NCI-H1048 (cell line): ENCODE measurements at regions not wholly inside any gene's neighbourhood (a gene's known extent, or its start where the extent isn't known, plus 50 kb on each side); places are given as distances from the start of the nearest gene placed in this dataset.

Source experiments
- DNase-seq: peaks from one replicate; lab custom pipeline; 2025; lab: John Stamatoyannopoulos, UW

DNA sequence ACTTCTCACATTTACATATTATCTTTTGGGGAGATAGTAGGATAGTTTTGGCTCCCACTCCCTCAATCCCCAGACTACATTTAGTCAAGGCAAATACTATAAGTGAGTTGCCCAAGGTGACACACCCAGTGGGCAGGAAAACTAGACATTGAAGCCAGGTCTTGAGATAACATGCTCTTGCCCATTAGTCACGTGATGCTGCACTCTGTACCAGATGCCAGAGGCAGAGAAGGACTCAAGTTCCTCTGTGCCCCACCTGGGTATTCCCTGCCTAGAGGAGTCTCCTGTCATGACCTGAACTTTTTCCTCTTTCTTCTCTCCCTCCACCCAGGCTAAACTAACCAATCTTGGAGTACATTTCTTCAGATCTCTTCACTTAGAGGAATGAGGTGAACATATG, 484.9 kb downstream of the BUD13 start:
- DNase-seq = no peak

- no peak for DNase-seq
Measured at GRCh38 chr11:116285026-116285425, 487.8 kb downstream of the BUD13 start.

GRCh38 chr11:116283300-116283699, 489.5 kb downstream of the BUD13 start:
- DNase-seq = no peak

GRCh38 chr11:116282481-116282880, 490.3 kb downstream of the BUD13 start:
- no peak for DNase-seq

DNA sequence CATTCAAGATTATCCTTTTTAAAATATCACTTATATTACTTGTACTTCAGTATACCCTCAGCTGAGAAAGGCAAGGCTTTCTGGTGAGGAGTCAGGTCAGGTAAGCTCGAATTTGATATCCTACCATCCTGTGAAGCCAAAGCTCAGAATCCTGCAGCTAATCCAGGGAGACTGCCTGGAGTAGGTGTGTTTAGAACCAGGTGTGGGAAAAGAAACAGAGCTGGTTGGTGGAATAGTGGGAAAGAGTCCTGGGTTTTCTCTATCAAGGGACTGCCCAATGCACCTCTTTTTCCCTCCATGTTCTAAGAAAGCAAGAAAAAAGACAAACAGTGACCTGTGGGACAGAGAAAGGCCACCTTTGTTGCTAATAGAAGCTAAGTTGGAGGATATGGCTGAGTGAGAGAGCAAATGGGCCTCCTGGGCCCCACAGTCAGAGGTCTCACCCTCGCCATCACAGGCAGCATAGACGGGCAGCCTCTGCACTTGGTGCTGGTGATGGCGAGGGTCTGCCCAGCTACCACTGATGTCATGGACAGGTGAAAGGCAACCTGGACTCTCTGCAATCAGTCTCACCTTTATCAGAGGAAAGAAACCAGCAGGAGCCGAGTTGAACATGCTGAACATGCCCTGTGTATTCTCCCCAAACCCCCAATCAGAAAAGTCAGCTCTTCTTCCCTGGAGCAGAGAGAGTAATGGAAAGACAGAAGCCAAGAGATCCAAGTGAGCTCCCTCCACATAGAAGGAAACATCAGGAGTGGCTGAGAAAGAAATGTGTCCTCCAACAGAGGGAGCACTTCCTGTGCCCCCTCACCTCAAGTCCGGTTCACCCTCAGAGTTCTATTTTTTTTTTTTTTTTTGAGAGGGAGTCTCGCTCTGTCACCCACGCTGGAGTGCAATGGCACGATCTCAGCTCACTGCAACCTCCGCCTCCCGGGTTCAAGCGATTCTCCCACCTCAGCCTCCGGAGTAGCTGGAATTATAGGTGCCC, 491.3 kb downstream of the BUD13 start:
- no peak for DNase-seq

DNA sequence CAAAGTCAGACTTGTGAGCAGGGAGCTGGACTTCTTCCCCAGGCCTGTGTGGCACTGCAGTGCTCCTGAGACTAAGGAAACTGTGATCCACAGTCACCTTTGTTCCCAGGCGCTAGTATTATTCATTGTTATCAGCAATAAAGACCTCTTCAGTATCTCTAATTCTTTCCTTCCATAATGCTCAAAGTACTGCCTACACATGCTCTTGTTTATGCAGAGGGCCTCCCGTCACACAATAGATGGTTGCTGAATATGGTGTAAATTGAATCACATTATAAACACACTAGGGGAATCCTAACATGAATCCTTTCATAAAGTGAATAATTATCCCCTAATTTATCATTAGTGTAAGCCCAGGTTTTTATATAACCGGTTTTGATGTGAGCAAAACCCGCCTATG, 493.3 kb downstream of the BUD13 start:
- no peak for DNase-seq

DNA sequence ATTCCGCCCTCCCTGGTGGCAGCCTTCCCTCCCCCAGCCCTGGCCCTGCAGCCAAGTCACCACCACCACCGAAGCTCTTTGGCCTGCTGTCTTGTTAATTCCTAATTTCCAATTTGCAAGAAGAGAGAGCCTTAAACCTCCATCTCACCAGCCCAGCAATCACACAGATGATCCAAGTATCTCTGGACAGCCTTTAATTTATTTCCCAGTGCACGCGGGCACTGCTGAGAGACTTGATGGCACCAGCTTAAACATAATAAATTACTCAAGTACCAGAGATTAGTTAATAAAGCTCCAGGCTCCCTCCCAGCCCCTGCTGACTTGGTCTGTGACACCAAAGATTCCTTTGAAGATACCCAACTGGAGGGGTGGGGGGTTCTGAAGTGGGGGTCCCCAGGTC, 494.7 kb downstream of the BUD13 start:
- DNase-seq = no peak

DNA sequence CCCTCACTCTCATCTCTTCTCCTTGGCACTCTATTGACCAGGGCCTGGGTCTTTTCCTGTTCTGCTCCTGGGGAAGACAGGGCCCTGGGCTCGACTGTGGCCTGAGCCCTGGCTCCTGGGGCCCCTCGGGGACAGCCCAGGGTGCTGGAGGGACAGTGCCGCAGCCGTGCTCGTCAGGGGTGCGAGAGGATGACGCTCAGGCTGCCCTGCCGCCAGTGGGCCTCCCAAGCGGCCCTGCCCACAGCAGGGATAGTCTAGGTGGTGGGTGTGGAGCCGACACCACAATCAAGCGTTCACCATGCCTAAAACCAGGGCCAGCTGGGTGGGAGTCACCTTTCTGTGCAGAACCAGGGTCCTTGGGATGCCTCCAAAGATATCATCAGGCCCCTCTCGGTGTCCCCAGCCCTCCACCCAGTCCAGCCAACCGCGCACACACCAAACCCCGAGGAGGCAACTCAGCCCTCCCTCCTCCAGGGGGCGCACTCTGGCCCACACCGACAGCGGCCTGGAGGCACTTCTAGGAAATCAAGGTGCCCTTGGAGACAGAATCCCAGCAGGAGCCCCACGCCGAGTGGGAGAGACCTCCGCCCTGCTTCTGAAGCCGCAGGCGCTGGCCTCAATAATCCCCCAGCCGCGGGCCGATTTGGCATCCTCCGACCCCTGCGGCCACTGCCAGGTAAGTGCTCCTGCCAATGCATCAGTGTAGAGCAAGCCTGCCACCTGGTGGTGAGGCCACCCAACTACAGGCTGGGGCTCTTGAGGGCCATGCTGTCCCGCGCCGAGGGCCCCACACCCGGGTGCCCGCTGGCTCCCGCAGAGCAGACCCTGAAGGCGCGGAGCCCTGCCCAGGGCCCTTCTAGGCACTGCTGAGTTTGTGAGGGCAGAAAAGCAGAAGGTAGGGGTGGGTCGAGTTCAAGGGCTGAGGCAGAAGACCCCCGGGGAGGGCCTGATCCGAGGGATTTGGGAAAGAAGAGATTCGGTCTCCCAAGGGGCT, 496.4 kb downstream of the BUD13 start:
- peak; percentile 7 for DNase-seq

- DNase-seq = no peak
Measured at GRCh38 chr11:116275635-116276034, 497.2 kb downstream of the BUD13 start.

GRCh38 chr11:116274521-116274920, 498.3 kb downstream of the BUD13 start:
- DNase-seq = no peak

DNA sequence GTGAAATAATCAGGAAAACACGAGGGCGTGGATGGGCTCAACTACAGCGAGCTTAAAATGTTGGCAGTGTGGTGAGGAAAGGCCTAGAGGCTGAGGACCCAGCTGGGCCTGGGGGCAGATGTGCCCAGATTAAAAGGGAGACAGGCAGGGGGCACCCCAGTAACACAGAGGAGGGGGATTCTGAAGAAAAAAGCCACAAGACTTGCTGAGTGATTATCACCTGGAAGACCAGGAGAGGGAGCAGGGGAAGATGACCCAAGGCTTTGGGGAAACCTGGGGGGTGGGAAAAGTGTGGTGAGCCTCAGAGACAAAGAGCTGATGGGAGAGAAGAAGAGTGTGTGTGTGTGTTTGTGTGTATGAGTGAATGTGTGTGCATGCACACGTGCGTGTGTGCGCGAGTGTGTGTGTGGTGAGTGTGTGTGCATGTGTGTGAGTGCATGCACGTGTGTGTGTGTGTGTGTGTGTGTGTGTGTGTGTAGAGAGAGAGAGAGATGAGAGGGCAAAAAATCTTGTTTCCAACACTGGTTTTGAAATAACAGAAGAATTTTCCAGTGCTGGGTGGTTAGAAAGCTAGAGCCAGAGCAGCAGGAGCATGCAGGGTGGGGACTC, 500.5 kb downstream of the BUD13 start:
- no peak for DNase-seq

DNA sequence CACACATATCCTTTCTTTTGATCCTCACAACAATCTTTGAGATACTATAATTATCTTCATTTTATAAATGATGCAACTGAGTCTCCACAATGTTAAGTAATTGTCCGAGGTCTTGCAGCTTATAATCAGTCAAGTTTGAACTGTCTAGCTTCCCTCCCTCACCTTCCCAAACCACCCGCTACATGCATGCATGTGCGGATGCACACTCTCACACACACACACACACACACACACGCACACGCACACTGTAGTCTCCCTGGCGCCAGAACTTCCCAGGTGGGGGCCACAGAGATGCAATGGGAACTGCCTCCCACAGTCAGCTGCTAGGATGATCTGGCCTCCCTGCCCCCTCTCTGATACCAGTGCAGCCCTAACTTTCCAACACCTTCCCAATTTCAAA, 501.3 kb downstream of the BUD13 start:
- DNase-seq = no peak

GRCh38 chr11:116267146-116267545, 505.6 kb downstream of the BUD13 start:
- DNase-seq = no peak

GRCh38 chr11:116263770-116264169, 509.0 kb downstream of the BUD13 start:
- no peak for DNase-seq

DNA sequence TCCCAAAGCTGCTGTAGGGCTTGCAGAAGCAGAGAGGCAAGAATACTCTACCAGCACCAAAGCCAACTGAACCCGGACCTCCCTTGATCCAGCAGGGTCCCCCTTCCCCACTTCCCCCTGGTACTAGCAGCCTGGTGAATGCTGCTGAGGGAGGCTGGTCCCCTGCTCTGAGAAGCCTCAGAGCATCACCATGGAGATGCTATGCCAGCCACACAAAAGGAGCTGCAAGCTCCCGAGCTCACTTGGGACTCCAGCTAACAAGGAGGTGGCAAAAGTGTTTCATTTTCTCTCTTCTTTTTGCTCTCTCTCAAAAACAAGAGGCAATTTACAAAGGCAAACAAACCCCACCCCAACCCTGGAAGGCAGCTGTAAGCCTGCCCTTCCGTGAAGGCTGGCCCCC, 509.8 kb downstream of the BUD13 start:
- DNase-seq = no peak

GRCh38 chr11:116262370-116262769, 510.4 kb downstream of the BUD13 start:
- DNase-seq = no peak

- DNase-seq = no peak
Measured at GRCh38 chr11:116261606-116262005, 511.2 kb downstream of the BUD13 start.

- DNase-seq = no peak
Measured at GRCh38 chr11:116258821-116259220, 514.0 kb downstream of the BUD13 start.

- DNase-seq = no peak
Measured at GRCh38 chr11:116257883-116258282, 514.9 kb downstream of the BUD13 start.

DNA sequence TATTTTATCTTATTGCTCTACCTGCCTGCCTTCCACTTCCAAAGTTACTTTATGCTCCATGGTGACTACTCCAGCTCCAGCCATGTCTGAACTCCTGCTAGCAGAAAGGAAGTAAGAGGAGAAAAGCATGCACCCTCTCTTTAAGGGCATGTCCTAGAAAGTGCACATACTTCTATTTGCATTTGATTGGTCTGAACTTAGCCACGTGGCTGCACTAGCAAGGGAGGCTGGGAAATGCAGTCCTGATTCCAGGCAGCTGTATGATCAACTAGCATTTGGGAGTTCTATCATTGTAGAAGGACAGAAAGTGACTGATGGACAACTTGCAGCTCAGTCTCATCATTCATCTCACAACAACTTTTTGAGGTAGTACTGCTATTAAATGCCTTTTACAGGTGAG, 515.7 kb downstream of the BUD13 start:
- no peak for DNase-seq

DNA sequence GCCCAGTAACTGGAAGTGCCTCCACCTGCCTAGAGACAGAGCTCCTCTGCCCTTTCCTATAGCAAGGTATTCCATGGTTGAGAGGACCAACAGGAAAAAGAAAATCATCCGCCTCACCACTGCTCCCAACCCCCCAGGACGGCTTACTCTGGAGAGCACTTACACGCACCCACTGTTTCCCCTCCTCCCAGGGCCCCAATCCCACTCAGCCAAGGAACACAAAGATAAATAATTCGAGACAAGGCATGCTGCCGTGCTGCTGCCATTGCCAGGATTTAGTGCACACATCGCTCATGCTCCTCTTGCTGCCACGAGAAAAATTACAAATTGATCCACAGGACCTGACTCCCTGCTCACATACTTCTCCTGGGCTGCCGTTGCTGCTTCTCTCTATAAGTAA, 516.6 kb downstream of the BUD13 start:
- no peak for DNase-seq

DNA sequence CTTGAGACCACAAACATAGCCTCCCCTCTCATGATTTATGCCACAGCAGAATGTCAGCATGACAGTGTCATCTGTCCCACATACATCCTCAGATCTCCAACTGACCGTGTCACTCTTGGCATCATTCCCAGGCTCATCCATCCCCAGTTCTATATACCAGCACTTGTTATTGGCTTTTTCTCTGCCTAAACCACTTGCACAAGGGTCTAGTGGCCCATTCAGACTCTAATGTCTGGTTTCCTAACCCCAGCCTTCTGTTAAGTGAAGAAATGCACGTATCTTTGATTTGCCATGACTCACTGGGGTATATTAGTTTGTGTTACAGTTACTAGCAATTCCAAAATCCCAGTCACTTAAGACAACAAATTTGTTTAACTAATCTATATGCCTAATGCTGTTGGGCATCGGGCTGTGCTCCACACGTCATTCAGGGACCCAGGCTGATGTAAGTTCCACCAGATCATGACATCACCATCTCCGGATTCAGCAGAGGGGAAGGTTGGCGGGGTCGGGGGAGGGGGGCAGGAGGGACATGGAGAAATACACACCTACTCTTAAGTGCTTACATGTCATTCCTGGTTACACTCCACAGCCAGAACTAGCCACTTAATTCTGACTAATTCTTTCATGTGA, 517.4 kb downstream of the BUD13 start:
- DNase-seq = no peak
